Right lobe of liver (tissue), 4 donors: ENCODE measurements at regions not wholly inside any gene's neighbourhood (a gene's known extent, or its start where the extent isn't known, plus 50 kb on each side); places are given as distances from the start of the nearest gene placed in this dataset.

Source experiments
- POLR2A ChIP-seq: fragments of 450-650 bp; IDR thresholded peaks from one replicate; pipeline ENCODE4 v1.6.1; 2017; ENCODE audit warnings: antibody characterized with exemption, mild to moderate bottlenecking
- TF ChIP-seq, protein P1 (sequence below), 4 donors: fragments of 200-600 bp in 3 of 4; fragments of 450-650 bp in 1 of 4; IDR thresholded peaks; one replicate each; pipeline versions ENCODE4 v1.5.1 to v1.8.0; 2016 to 2022; ENCODE audit warnings: antibody characterized with exemption in 4 of 4, mild to moderate bottlenecking in 2 of 4
- donor health status: DM: no; HTN: no; CAD: no.
- donor health status: DM: no; HTN: no; CAD: no.
- donor health status: DM: no; HTN: yes; CAD: no.

DNA sequence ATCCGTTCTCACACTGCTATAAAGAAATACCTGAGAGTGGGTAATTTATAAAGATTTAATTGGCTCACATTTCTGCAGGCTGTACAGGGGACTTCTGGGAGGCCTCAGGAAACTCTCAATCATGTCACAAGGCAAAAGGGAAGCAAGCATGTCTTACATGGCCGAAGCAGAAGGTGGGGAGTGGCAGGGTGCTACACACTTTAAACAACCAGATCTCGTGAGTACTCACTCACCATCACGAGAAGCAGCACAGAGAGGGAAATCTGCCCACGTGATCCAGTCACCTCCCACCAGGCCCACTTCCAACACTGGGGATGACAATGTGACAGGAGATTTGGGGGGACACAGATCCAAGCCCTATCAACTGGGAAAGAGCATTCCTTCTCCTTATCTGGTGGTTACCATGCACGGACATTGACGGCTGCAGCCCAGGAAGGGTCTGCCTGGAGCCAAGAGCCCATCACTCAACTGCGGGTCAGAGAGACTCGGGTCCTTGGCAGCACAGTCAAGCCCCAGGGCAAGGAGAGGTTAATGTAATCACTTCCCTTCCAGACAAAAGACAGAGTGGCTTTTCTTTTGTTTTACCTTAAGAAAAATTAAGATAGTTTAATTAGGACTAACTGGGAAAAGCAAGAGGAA, 112.3 kb upstream of the CST7 start:
- TF ChIP-seq, protein P1, sequence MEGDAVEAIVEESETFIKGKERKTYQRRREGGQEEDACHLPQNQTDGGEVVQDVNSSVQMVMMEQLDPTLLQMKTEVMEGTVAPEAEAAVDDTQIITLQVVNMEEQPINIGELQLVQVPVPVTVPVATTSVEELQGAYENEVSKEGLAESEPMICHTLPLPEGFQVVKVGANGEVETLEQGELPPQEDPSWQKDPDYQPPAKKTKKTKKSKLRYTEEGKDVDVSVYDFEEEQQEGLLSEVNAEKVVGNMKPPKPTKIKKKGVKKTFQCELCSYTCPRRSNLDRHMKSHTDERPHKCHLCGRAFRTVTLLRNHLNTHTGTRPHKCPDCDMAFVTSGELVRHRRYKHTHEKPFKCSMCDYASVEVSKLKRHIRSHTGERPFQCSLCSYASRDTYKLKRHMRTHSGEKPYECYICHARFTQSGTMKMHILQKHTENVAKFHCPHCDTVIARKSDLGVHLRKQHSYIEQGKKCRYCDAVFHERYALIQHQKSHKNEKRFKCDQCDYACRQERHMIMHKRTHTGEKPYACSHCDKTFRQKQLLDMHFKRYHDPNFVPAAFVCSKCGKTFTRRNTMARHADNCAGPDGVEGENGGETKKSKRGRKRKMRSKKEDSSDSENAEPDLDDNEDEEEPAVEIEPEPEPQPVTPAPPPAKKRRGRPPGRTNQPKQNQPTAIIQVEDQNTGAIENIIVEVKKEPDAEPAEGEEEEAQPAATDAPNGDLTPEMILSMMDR (IDR thresholded peaks at IDR 0.05) = no peak
- no peak for TF ChIP-seq POLR2A
